ENCODE measurements at regions not wholly inside any gene's neighbourhood (a gene's known extent, or its start where the extent isn't known, plus 50 kb on each side); places are given as distances from the start of the nearest gene placed in this dataset.
"Not testable (repeated sequence)": the region's sequence is repeated elsewhere in the genome, so short reads cannot be mapped to it uniquely, and the experiment has no call there.

DNA sequence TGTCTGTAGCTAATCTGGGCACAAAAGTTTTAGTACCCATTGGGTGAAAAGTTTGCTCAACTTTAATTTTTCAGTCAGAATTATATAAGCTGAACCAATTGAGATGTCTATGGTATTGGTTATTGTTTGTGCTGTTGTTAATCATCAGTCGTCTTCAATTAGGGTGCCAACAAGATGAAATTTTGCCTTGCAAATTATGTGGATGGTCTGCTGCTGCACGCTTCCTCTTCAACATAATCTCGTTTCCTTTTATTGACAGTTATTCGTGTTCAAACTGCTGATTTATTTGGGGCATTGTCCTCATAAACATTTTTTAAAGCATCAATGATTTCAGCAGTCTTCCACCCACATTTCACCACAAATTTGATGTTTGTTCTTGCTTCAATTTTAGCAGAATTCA lies 194.0 kb downstream of the HTR1A start:
- no peaks in the 10 kb centered on the region for H3K36me3 ChIP-seq
- H3K4me1 ChIP-seq: no peaks in the 10 kb centered on the region
- TF ChIP-seq EP300 (IDR thresholded peaks at IDR 0.05; ENCODE audit: low read depth) (no peak), POLR2AphosphoS5 (IDR thresholded peaks at IDR 0.05) (no peak), POLR2A (IDR thresholded peaks at IDR 0.05) (no peak)
- TF ChIP-seq, protein P1, sequence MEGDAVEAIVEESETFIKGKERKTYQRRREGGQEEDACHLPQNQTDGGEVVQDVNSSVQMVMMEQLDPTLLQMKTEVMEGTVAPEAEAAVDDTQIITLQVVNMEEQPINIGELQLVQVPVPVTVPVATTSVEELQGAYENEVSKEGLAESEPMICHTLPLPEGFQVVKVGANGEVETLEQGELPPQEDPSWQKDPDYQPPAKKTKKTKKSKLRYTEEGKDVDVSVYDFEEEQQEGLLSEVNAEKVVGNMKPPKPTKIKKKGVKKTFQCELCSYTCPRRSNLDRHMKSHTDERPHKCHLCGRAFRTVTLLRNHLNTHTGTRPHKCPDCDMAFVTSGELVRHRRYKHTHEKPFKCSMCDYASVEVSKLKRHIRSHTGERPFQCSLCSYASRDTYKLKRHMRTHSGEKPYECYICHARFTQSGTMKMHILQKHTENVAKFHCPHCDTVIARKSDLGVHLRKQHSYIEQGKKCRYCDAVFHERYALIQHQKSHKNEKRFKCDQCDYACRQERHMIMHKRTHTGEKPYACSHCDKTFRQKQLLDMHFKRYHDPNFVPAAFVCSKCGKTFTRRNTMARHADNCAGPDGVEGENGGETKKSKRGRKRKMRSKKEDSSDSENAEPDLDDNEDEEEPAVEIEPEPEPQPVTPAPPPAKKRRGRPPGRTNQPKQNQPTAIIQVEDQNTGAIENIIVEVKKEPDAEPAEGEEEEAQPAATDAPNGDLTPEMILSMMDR (IDR thresholded peaks at IDR 0.05): no peak
- intact Hi-C loops (cut with DNase I; ENCODE audit: low total_unique reads) (no loop called here), in situ Hi-C loops (cut with MboI; ENCODE audit: low pct_ligation_motif_present in 1 of 4, low pct_unique_long_range_greater_than_20kb in 1 of 4, low sequenced_read_pairs in 3 of 4) (no loop called here)
- WGBS, 2 donors (ENCODE audit: low coverage in 1 of 2): 32 to 56% methylated on average over 4 of the region's 4 CpGs
- DNase-seq: no peak
- H3K4me3 ChIP-seq: no peak overlapping the region
- H3K27me3 ChIP-seq: no peaks in the 10 kb centered on the region
- no peaks in the 10 kb centered on the region for H3K9me3 ChIP-seq
- H3K27ac ChIP-seq: no peak overlapping the region

DNA sequence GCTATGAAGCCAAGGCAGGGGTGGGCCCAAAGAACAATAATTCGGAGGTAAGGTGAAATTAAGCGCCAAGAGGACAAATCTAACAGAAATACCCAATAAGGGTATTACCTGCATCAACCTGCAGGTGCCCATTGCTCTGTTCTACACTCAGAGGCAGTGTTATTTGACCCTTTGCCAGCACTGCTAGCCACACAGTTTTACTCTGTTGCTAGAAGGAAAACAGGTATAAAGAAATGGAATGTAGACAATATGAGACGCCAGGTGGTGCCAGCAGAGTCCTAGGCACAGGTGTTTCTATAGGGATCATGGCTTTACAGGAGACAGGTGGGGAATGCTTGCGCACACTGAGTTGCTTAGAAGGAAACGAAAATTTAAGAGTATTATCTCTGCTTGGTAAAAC lies 201.3 kb downstream of the HTR1A start:
- intact Hi-C loops (cut with DNase I; ENCODE audit: low total_unique reads): no loop called here
- DNase-seq: no peak
- no peak overlapping the region for H3K27ac ChIP-seq
- in situ Hi-C loops (cut with MboI; ENCODE audit: low pct_ligation_motif_present in 1 of 4, low pct_unique_long_range_greater_than_20kb in 1 of 4, low sequenced_read_pairs in 3 of 4): no loop called here
- no peak overlapping the region for H3K4me3 ChIP-seq
- WGBS, 2 donors (ENCODE audit: low coverage in 1 of 2): 72 to 74% methylated on average over 5 of the region's 5 CpGs
- TF ChIP-seq POLR2A (IDR thresholded peaks at IDR 0.05) (no peak), POLR2AphosphoS5 (IDR thresholded peaks at IDR 0.05) (no peak), EP300 (IDR thresholded peaks at IDR 0.05; ENCODE audit: low read depth) (no peak)
- TF ChIP-seq, protein P1 (IDR thresholded peaks at IDR 0.05): no peak
- no peaks in the 10 kb centered on the region for H3K27me3 ChIP-seq
- no peaks in the 10 kb centered on the region for H3K36me3 ChIP-seq
- no peaks in the 10 kb centered on the region for H3K9me3 ChIP-seq
- H3K4me1 ChIP-seq: no peaks in the 10 kb centered on the region

DNA sequence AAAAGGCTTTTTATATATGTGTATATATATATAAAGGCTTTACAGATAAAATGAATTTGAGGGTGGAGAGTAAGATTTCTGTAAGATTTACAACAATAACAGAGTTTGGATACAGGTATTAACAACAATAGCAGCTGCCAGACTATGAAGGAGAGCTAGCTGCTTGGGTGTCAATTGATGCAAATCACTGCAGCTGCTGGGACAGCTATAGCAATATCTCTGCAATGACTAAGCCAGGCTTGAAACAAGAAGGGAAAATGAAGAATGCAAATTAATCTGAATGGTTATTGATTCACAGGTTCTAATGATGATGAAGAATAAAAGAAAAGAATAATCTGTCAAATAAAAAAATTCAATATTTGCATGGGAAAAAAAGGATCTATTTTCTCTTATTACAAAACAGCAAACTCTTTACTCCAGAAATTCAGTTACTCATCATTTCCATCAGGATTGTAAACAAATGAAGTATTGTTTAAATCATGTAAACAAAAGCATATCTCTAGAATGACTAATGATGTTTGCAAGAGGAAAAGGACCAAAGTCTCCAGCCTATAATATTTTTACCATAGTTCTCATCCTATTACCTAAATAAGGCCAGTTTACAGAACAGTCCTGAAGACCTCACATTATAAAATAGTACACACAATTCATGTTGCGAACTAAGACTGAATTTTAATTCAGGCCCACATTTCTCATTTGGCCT lies 219.0 kb downstream of the HTR1A start:
- Histone ChIP-seq H3K36me3 (no peaks in the 10 kb centered on the region), H3K4me3 (no peak overlapping the region), H3K27ac (no peak overlapping the region), H3K9me3 (no peaks in the 10 kb centered on the region), H3K4me1 (no peaks in the 10 kb centered on the region), H3K27me3 (no peaks in the 10 kb centered on the region)
- WGBS, 2 donors (ENCODE audit: low coverage in 1 of 2): 50 to 100% methylated on average over 1 of the region's 1 CpG
- intact Hi-C loops (cut with DNase I; ENCODE audit: low total_unique reads) (no loop called here), in situ Hi-C loops (cut with MboI; ENCODE audit: low pct_ligation_motif_present in 1 of 4, low pct_unique_long_range_greater_than_20kb in 1 of 4, low sequenced_read_pairs in 3 of 4) (no loop called here)
- TF ChIP-seq POLR2A (IDR thresholded peaks at IDR 0.05): no peak
- no peak for TF ChIP-seq EP300 (IDR thresholded peaks at IDR 0.05; ENCODE audit: low read depth)
- TF ChIP-seq, protein P1 (IDR thresholded peaks at IDR 0.05): no peak
- TF ChIP-seq POLR2AphosphoS5 (IDR thresholded peaks at IDR 0.05): no peak
- DNase-seq: no peak

DNA sequence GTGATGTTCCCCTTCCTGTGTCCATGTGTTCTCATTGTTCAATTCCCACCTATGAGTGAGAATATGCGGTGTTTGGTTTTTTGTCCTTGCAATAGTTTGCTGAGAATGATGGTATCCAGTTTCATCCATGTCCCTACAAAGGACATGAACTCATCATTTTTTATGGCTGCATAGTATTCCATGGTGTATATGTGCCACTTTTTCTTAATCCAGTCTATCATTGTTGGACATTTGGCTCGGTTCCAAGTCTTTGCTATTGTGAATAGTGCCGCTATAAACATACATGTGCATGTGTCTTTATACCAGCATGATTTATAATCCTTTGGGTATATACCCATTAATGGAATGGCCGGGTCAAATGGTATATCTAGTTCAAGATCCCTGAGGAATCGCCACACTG lies 229.4 kb downstream of the HTR1A start:
- H3K9me3 ChIP-seq; H3K36me3 ChIP-seq; in situ Hi-C loops (cut with MboI; ENCODE audit: low pct_ligation_motif_present in 1 of 4, low pct_unique_long_range_greater_than_20kb in 1 of 4, low sequenced_read_pairs in 3 of 4); H3K27ac ChIP-seq; H3K4me3 ChIP-seq; DNase-seq; H3K4me1 ChIP-seq; intact Hi-C loops (cut with DNase I; ENCODE audit: low total_unique reads); H3K27me3 ChIP-seq: not testable (repeated sequence)
- 73 to 92% methylated on average over 4 to 5 of the region's 5 CpGs for WGBS, 2 donors (ENCODE audit: low coverage in 1 of 2)

DNA sequence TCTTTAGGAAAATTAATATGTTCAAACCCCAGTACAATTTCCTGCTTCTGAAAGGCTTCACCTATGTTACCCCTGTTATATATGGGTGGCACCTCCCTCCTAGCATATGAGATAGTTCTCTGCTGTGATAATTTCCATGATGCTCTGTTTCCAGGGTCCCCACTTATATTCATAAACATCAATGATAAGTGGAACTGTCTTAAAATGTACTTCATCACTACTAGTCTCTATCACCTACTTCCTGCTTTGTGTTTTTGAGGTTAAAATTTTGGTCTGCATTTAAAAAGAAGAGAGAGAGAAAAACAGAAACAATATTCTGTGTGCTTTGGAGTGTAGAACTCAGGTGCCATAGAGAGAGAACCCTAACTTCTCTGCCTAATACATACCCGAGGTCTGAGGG lies 234.7 kb downstream of the HTR1A start:
- in situ Hi-C loops (cut with MboI; ENCODE audit: low pct_ligation_motif_present in 1 of 4, low pct_unique_long_range_greater_than_20kb in 1 of 4, low sequenced_read_pairs in 3 of 4) (no loop called here), intact Hi-C loops (cut with DNase I; ENCODE audit: low total_unique reads) (no loop called here)
- WGBS, 2 donors (ENCODE audit: low coverage in 1 of 2): 13 to 31% methylated on average over 1 of the region's 1 CpG
- Histone ChIP-seq H3K9me3 (no peaks in the 10 kb centered on the region), H3K27ac (no peak overlapping the region), H3K4me3 (no peak overlapping the region), H3K36me3 (no peaks in the 10 kb centered on the region), H3K27me3 (no peaks in the 10 kb centered on the region), H3K4me1 (no peaks in the 10 kb centered on the region)
- TF ChIP-seq POLR2AphosphoS5 (IDR thresholded peaks at IDR 0.05) (no peak), POLR2A (IDR thresholded peaks at IDR 0.05) (no peak), EP300 (IDR thresholded peaks at IDR 0.05; ENCODE audit: low read depth) (no peak)
- TF ChIP-seq, protein P1 (IDR thresholded peaks at IDR 0.05): no peak
- DNase-seq: no peak

Data from transverse colon (tissue), 4 donors.